ENCODE measurements at regions not wholly inside any gene's neighbourhood (a gene's known extent, or its start where the extent isn't known, plus 50 kb on each side); places are given as distances from the start of the nearest gene placed in this dataset.

GRCh38 chr11:28598531-28598930, 490.3 kb downstream of the METTL15 start:
- TF ChIP-seq EZH2 (IDR thresholded peaks at IDR 0.05; ENCODE audit: insufficient read depth, poor library complexity, severe bottlenecking) (no peak), EZH2phosphoT487 (IDR thresholded peaks at IDR 0.05; ENCODE audit: insufficient read depth, low read depth) (no peak)
